HL-60 (cell line): ENCODE measurements at regions not wholly inside any gene's neighbourhood (a gene's known extent, or its start where the extent isn't known, plus 50 kb on each side); places are given as distances from the start of the nearest gene placed in this dataset.

ENCODE experiments used
- DNase-seq, 2 experiments: peaks; one replicate each; pipeline ENCODE4 v3.0.0-alpha.2; 2010 to 2020; ENCODE audit warnings: low read depth in 1 of 2, low spot score in 1 of 2
- H3K27ac ChIP-seq: fragments of 250-450 bp; sonication (Bioruptor Pico); replicated peaks from 2 replicates; pipeline ENCODE4 v1.5.1; 2020; ENCODE audit warnings: mild to moderate bottlenecking, moderate library complexity
- H3K27me3 ChIP-seq: fragments of 250-450 bp; sonication (Bioruptor Pico); 2 replicates; pipeline ENCODE4 v1.5.1; 2021; ENCODE audit warnings: mild to moderate bottlenecking, moderate library complexity; ENCODE audit not compliant: insufficient read depth, poor library complexity, severe bottlenecking
- H3K4me3 ChIP-seq: replicated peaks from 2 replicates; pipeline ENCODE4 v1.5.1; 2011; ENCODE audit warnings: mild to moderate bottlenecking, control low read depth, low read length; ENCODE audit not compliant: insufficient read depth
- GABPA ChIP-seq: IDR thresholded peaks from 2 replicates; pipeline ENCODE4 v1.6.1; 2012; ENCODE audit warnings: low read depth
- POLR2AphosphoS5 ChIP-seq: IDR thresholded peaks from 2 replicates; pipeline ENCODE4 v1.6.1; 2012; ENCODE audit warnings: low read depth
- SPI1 ChIP-seq: IDR thresholded peaks from 2 replicates; pipeline ENCODE4 v1.6.1; 2012; ENCODE audit warnings: low read depth, mild to moderate bottlenecking, borderline replicate concordance
- TF ChIP-seq, protein P1 (sequence below): IDR thresholded peaks from 2 replicates; pipeline ENCODE4 v1.6.1; 2012; ENCODE audit warnings: low read depth; ENCODE audit not compliant: insufficient replicate concordance
- TF ChIP-seq, protein P2 (sequence below): IDR thresholded peaks from one replicate; pipeline ENCODE4 v1.5.1; 2011; ENCODE audit warnings: low read length, control low read depth, inconsistent platforms; ENCODE audit not compliant: insufficient read depth

DNA sequence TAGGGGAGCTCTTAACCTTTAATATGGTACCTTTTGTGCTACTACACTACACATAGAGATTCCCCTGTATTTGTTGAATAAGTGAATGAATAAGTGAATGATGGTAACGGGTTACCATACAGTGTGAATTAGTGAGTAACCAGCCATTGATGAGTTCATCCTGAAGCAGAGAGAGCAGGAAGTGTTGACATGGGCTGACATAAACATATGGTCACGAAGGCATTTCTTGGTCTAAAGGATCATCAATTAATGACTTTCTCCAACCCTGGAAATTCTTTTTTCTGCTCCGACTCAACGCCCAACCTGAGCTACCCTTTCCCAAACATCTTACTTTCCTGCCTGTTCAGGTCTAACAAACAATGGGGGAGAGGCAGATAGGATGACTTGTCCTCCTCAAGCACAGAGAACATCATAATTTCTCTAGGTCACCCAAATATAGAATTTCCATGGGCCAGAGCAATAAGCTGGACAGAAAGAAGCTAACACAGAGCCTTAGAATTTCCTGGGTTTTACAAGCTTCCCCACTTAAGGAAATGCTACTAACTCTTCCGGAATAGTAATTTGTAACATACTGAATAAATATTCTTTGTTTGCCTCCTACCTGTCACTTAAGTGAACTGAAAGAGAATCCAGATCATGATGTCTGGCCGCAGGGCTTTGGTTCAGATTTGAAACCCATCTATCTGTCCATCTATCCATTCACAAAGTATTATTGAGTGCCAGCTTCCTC, 114.7 kb upstream of the NGF start:
- H3K27me3 ChIP-seq, result peaks cover 3% of the 10 kb centered on the region
- no peak overlapping the region for H3K4me3 ChIP-seq
- DNase-seq, result no peak
- TF ChIP-seq GABPA (no peak), SPI1 (no peak), POLR2AphosphoS5 (no peak)
- TF ChIP-seq, protein P1, sequence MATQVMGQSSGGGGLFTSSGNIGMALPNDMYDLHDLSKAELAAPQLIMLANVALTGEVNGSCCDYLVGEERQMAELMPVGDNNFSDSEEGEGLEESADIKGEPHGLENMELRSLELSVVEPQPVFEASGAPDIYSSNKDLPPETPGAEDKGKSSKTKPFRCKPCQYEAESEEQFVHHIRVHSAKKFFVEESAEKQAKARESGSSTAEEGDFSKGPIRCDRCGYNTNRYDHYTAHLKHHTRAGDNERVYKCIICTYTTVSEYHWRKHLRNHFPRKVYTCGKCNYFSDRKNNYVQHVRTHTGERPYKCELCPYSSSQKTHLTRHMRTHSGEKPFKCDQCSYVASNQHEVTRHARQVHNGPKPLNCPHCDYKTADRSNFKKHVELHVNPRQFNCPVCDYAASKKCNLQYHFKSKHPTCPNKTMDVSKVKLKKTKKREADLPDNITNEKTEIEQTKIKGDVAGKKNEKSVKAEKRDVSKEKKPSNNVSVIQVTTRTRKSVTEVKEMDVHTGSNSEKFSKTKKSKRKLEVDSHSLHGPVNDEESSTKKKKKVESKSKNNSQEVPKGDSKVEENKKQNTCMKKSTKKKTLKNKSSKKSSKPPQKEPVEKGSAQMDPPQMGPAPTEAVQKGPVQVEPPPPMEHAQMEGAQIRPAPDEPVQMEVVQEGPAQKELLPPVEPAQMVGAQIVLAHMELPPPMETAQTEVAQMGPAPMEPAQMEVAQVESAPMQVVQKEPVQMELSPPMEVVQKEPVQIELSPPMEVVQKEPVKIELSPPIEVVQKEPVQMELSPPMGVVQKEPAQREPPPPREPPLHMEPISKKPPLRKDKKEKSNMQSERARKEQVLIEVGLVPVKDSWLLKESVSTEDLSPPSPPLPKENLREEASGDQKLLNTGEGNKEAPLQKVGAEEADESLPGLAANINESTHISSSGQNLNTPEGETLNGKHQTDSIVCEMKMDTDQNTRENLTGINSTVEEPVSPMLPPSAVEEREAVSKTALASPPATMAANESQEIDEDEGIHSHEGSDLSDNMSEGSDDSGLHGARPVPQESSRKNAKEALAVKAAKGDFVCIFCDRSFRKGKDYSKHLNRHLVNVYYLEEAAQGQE, result no peak
- TF ChIP-seq, protein P2, sequence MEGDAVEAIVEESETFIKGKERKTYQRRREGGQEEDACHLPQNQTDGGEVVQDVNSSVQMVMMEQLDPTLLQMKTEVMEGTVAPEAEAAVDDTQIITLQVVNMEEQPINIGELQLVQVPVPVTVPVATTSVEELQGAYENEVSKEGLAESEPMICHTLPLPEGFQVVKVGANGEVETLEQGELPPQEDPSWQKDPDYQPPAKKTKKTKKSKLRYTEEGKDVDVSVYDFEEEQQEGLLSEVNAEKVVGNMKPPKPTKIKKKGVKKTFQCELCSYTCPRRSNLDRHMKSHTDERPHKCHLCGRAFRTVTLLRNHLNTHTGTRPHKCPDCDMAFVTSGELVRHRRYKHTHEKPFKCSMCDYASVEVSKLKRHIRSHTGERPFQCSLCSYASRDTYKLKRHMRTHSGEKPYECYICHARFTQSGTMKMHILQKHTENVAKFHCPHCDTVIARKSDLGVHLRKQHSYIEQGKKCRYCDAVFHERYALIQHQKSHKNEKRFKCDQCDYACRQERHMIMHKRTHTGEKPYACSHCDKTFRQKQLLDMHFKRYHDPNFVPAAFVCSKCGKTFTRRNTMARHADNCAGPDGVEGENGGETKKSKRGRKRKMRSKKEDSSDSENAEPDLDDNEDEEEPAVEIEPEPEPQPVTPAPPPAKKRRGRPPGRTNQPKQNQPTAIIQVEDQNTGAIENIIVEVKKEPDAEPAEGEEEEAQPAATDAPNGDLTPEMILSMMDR, result no peak
- no peak overlapping the region for H3K27ac ChIP-seq

- Histone ChIP-seq H3K27me3 (peaks cover 3% of the 10 kb centered on the region), H3K27ac (no peak overlapping the region), H3K4me3 (no peak overlapping the region)
- DNase-seq, result no peak
- TF ChIP-seq, protein P1, result no peak
- TF ChIP-seq GABPA (no peak), POLR2AphosphoS5 (no peak), SPI1 (no peak)
- TF ChIP-seq, protein P2, result no peak
Observed at GRCh38 chr1:115450501-115451040, 112.5 kb upstream of the NGF start.

DNA sequence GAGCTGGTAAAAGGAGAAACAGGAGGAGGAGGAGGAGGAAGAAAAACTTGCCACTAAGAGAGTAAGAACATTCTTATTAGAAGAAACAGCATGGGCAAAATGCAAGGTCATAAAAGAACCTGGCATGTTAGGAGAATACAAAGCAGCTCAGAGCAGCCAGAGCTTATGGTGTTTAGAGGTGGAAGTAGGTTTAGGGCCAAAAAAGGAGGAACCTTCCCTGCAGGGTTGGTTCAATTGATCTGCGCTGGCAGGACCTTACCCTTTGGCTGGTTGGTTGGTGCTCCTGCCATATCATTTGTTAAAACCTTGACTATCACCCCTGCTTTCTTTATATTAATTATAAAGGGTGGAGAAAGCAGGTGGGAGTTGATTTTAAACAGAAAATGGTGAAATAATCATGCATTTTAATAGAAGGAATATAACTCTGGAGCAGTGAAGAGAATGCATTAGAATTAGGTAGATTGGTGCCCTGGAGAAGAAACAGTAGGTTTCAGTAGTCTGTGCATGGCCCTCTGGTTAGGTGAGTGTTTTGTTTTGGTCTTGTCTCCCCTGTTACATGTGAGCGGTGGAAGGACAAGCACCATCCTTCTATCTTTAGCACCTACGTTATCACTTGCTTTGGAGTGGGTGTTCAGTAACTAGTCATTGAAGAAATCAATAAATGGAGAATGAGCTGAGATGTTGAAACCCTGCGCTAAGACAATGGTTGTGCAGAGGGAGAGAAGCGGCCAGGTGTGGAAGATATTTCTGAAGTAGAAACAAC, 110.4 kb upstream of the NGF start:
- H3K27me3 ChIP-seq, result peaks cover 3% of the 10 kb centered on the region
- DNase-seq, result no peak
- no peak overlapping the region for H3K27ac ChIP-seq
- H3K4me3 ChIP-seq, result no peak overlapping the region
- TF ChIP-seq, protein P1, result no peak
- TF ChIP-seq GABPA, result no peak
- TF ChIP-seq, protein P2, result no peak
- TF ChIP-seq POLR2AphosphoS5, result no peak
- no peak for TF ChIP-seq SPI1
